Neural cell (in vitro differentiated cells): ENCODE measurements at regions not wholly inside any gene's neighbourhood (a gene's known extent, or its start where the extent isn't known, plus 50 kb on each side); places are given as distances from the start of the nearest gene placed in this dataset.

ENCODE experiments used
- H2AFZ ChIP-seq: fragments of 200-600, 300-800 bp; sonication (generic), shearing (Covaris generic); 2 replicates; pipeline ENCODE4 v1.6.0; 2014; ENCODE audit warnings: low read depth, mild to moderate bottlenecking, antibody characterized with exemption, low read length, moderate library complexity
- H3F3A ChIP-seq: fragments of 200-600 bp; shearing (Covaris generic); 2 replicates; pipeline ENCODE4 v1.6.1; 2016; ENCODE audit warnings: mild to moderate bottlenecking, moderate library complexity, mixed read lengths, antibody characterized with exemption, low read length; ENCODE audit not compliant: insufficient read depth, poor library complexity, severe bottlenecking
- H3K27ac ChIP-seq: fragments of 200-600, 300-800 bp; sonication (generic), shearing (Covaris generic); 2 replicates; pipeline ENCODE4 v1.5.1; 2014; ENCODE audit warnings: mild to moderate bottlenecking, low read length, moderate library complexity
- H3K27me3 ChIP-seq: fragments of 300-800, 200-600 bp; sonication (generic), shearing (Covaris generic); 2 replicates; pipeline ENCODE4 v1.6.0; 2014; ENCODE audit warnings: mild to moderate bottlenecking, low read depth, low read length, moderate library complexity; ENCODE audit not compliant: insufficient read depth
- H3K36me3 ChIP-seq: fragments of 300-800, 200-600 bp; sonication (generic), shearing (Covaris generic); 2 replicates; pipeline ENCODE4 v1.5.1; 2014; ENCODE audit warnings: mild to moderate bottlenecking, antibody characterized with exemption, low read length, moderate library complexity; ENCODE audit not compliant: insufficient read depth
- H3K4me2 ChIP-seq: fragments of 300-800, 200-600 bp; sonication (generic), shearing (Covaris generic); 2 replicates; pipeline ENCODE4 v1.6.0; 2014; ENCODE audit warnings: mild to moderate bottlenecking, low read length
- H3K4me3 ChIP-seq: fragments of 300-800, 200-600 bp; sonication (generic), shearing (Covaris generic); 2 replicates; pipeline ENCODE4 v1.5.1; 2014; ENCODE audit warnings: mild to moderate bottlenecking, low read length, moderate library complexity
- H3K79me2 ChIP-seq: fragments of 200-600 bp; shearing (Covaris generic); replicated peaks from 2 replicates; pipeline ENCODE4 v1.6.0; 2014; ENCODE audit warnings: mild to moderate bottlenecking, low read length, moderate library complexity; ENCODE audit not compliant: insufficient read depth
- H3K9ac ChIP-seq: fragments of 300-800, 200-600 bp; sonication (generic), shearing (Covaris generic); 2 replicates; pipeline ENCODE4 v1.6.1; 2016; ENCODE audit warnings: mild to moderate bottlenecking, low read length, mixed read lengths
- H3K9me2 ChIP-seq: fragments of 200-600 bp; shearing (Covaris generic); 2 replicates; pipeline ENCODE4 v1.6.1; 2016; ENCODE audit warnings: mild to moderate bottlenecking, low read length, mixed read lengths; ENCODE audit not compliant: insufficient read depth
- H3K9me3 ChIP-seq: fragments of 200-600, 300-800 bp; sonication (generic), shearing (Covaris generic); 2 replicates; pipeline ENCODE4 v1.6.1; 2016; ENCODE audit warnings: mild to moderate bottlenecking, mixed run types, low read length, moderate library complexity, mixed read lengths
- H4K20me1 ChIP-seq: fragments of 200-600 bp; shearing (Covaris generic); 2 replicates; pipeline ENCODE4 v1.6.1; 2016; ENCODE audit warnings: mild to moderate bottlenecking, mixed run types; ENCODE audit not compliant: insufficient read depth
- CTCF ChIP-seq: fragments of 450-650 bp; IDR thresholded peaks from 2 replicates; pipeline ENCODE4 v1.5.1; 2014; ENCODE audit warnings: antibody characterized with exemption, mild to moderate bottlenecking, moderate library complexity; ENCODE audit not compliant: poor library complexity, severe bottlenecking
- EP300 ChIP-seq: fragments of 450-650 bp; conservative IDR thresholded peaks from 2 replicates; pipeline ENCODE4 v1.6.1; 2014; ENCODE audit warnings: antibody characterized with exemption, mild to moderate bottlenecking, moderate library complexity; ENCODE audit not compliant: poor library complexity, severe bottlenecking
- EZH2 ChIP-seq: fragments of 200-600, 300-800 bp; shearing (Covaris generic), sonication (generic); IDR thresholded peaks from 2 replicates; pipeline ENCODE4 v1.6.1; 2014; ENCODE audit warnings: antibody characterized with exemption, low read length, borderline replicate concordance, mild to moderate bottlenecking; ENCODE audit not compliant: insufficient read depth, poor library complexity, severe bottlenecking
- MXI1 ChIP-seq: fragments of 450-650 bp; conservative IDR thresholded peaks from 2 replicates; pipeline ENCODE4 v1.6.1; 2014; ENCODE audit warnings: antibody characterized with exemption, mild to moderate bottlenecking; ENCODE audit not compliant: poor library complexity, severe bottlenecking
- POLR2AphosphoS5 ChIP-seq: IDR thresholded peaks from 2 replicates; pipeline ENCODE4 v1.6.1; 2012
- RAD21 ChIP-seq: fragments of 450-650 bp; conservative IDR thresholded peaks from 2 replicates; pipeline ENCODE4 v1.6.1; 2014; ENCODE audit warnings: antibody characterized with exemption, mild to moderate bottlenecking, moderate library complexity
- REST ChIP-seq: IDR thresholded peaks from 2 replicates; pipeline ENCODE4 v1.6.1; 2012; ENCODE audit warnings: borderline replicate concordance
- SMC3 ChIP-seq: fragments of 450-650 bp; conservative IDR thresholded peaks from 2 replicates; pipeline ENCODE4 v1.6.1; 2014; ENCODE audit warnings: antibody characterized with exemption, mild to moderate bottlenecking, moderate library complexity; ENCODE audit not compliant: poor library complexity
- TAF1 ChIP-seq: IDR thresholded peaks from 2 replicates; pipeline ENCODE4 v1.6.1; 2012; ENCODE audit warnings: low read depth

GRCh38 chr2:128510701-128511397 is 192.2 kb upstream of the HS6ST1 start:
- H3K9me3 ChIP-seq = no peaks in the 10 kb centered on the region
- no peaks in the 10 kb centered on the region for H3K27me3 ChIP-seq
- H3F3A ChIP-seq = no peaks in the 10 kb centered on the region
- H3K79me2 ChIP-seq = no peaks in the 10 kb centered on the region
- H4K20me1 ChIP-seq = no peaks in the 10 kb centered on the region
- TF ChIP-seq SMC3 (no peak), TAF1 (no peak), RAD21 (no peak), POLR2AphosphoS5 (no peak), EZH2 (no peak), CTCF (no peak), EP300 (no peak), MXI1 (no peak), REST (no peak)
- no peaks in the 10 kb centered on the region for H3K36me3 ChIP-seq
- no peaks in the 10 kb centered on the region for H3K9me2 ChIP-seq
- no peak overlapping the region for H3K4me3 ChIP-seq
- H2AFZ ChIP-seq = no peak overlapping the region
- no peak overlapping the region for H3K4me2 ChIP-seq
- H3K27ac ChIP-seq = no peak overlapping the region
- no peak overlapping the region for H3K9ac ChIP-seq

- no peak overlapping the region for H2AFZ ChIP-seq
- H3K9ac ChIP-seq = no peak overlapping the region
- no peaks in the 10 kb centered on the region for H4K20me1 ChIP-seq
- H3K4me2 ChIP-seq = no peak overlapping the region
- no peak overlapping the region for H3K4me3 ChIP-seq
- H3K27ac ChIP-seq = no peak overlapping the region
- TF ChIP-seq CTCF (no peak), SMC3 (no peak), RAD21 (no peak), POLR2AphosphoS5 (no peak), TAF1 (no peak), REST (no peak), MXI1 (no peak), EZH2 (no peak), EP300 (no peak)
- H3F3A ChIP-seq = no peaks in the 10 kb centered on the region
- no peaks in the 10 kb centered on the region for H3K79me2 ChIP-seq
- H3K9me3 ChIP-seq = no peaks in the 10 kb centered on the region
- no peaks in the 10 kb centered on the region for H3K36me3 ChIP-seq
- no peaks in the 10 kb centered on the region for H3K9me2 ChIP-seq
- H3K27me3 ChIP-seq = no peaks in the 10 kb centered on the region
Measured at GRCh38 chr2:128511731-128512378, 193.2 kb upstream of the HS6ST1 start.
